GM18502 (cell line): ENCODE measurements at regions not wholly inside any gene's neighbourhood (a gene's known extent, or its start where the extent isn't known, plus 50 kb on each side); places are given as distances from the start of the nearest gene placed in this dataset.
"Not testable (repeated sequence)": the region's sequence is repeated elsewhere in the genome, so short reads cannot be mapped to it uniquely, and the experiment has no call there.

Experiments
- ATAC-seq: cut with Tn5 transposase; IDR thresholded peaks from one replicate; pipeline ENCODE4 v1.9.1; 2021; ENCODE audit warnings: mild to moderate bottlenecking; ENCODE audit not compliant: unreplicated experiment, poor library complexity

- peak; percentile 61 for ATAC-seq
Observed at GRCh38 chr1:146387750-146388469, 159.1 kb upstream of the NOTCH2NLA start.

DNA sequence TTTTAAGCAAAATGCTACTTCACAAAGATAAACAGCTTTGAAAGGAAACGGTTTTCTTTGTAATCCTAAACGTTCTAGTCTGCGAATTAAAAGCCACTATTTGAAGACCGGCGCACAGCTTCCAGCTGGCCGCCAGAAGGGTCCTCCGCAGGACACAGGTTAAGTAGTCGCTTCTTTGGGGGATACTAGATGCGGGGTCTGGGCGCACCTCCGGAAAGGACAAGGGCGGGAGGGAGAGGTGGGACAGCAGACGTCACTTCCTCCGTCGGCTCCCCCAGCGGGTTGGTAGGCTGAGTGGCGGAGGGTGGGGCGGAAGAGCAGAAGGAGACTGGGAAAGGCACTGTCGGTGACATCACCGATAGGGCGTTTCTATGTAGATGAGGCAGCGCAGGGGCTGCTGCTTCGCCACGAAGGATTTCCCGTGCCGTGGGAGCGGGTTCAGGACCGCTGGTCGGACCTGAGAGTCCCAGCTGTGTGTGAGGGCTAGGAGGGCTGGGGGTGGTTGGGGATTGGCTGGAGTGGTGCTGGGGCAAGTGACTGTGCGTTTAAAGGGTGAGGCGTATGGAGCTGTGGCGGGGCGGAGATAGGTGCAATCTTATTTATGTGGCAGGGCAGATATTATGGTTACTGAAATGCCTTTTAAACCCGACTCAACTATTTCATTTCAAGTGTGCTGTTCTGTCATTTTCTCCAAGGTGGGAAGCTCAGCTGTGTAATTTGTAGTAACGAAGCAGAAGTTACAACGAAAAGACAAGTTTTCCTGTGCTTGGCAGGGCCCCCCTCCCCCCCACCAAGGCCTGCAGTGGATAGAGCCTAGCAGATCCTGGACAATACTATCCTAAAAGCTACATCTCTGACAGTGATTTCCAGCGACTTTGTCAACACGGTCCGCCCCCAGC, 158.3 kb upstream of the NOTCH2NLA start:
- peak; percentile 90 for ATAC-seq

- not testable (repeated sequence) for ATAC-seq
Observed at GRCh38 chr1:146381196-146381595, 152.4 kb upstream of the NOTCH2NLA start.

GRCh38 chr1:146376708-146377496, 148.1 kb upstream of the NOTCH2NLA start:
- peak; percentile 94 for ATAC-seq

DNA sequence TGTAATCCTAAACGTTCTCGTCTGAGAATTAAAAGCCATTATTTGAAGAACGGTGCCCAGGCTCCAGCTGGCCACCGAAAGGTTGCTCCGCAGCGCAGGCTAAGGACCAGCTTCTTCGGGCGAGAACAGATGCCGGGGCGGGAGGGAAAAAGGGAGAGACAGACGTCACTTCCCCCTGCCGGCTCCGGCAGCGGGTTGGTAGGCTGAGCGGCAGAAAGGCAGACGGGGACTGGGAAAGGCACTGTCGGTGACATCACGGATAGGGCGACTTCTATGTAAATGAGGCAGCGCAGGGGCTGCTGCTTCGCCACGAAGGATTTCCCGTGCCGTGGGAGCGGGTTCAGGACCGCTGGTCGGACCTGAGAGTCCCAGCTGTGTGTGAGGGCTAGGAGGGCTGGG, 147.5 kb upstream of the NOTCH2NLA start:
- ATAC-seq, result peak; percentile 60

GRCh38 chr1:146375108-146375507, 146.3 kb upstream of the NOTCH2NLA start:
- not testable (repeated sequence) for ATAC-seq

DNA sequence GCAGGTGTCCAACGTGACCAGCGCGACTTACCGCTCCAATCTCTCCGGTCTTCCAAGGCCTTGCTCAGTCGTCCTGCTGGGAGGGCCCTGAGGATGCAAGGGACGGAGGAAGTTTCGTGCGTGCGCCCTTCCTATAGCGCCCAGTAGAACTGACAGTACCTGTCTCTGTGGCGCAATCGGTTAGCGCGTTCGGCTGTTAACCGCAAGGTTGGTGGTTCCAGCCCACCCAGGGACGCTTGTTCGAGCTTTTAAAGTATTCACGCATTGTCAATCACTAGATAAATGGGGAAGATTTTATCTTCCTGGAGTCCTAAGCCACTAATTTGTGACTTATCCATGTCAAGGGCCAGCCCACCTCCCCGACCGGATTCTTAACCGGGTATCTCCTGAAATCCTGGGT, 141.1 kb upstream of the NOTCH2NLA start:
- ATAC-seq, result not testable (repeated sequence)

DNA sequence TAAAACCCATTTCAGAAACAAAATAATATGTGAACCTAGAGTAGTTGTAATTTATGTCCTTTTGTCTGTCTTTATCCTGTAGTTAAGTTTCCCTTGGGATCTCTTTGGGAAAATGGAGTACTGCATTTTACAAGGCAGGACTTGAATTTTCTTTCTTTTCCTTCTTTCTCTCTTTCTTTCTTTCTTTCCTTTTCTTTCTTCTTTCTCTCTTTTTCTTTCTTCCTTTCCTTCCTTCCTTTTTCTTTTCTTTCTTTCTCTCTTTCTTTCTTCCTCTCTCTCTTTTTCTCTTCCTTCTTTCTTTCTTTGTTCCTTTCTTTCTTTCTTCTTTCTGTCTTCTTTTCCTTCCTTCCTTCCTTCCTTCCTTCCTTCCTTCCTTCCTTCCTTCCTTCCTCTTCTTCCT, 126.6 kb upstream of the NOTCH2NLA start:
- ATAC-seq, result not testable (repeated sequence)

- ATAC-seq, result not testable (repeated sequence)
Observed at GRCh38 chr1:146326863-146327262, 98.0 kb upstream of the NOTCH2NLA start.

- ATAC-seq, result not testable (repeated sequence)
Observed at GRCh38 chr1:146324463-146324862, 95.6 kb upstream of the NOTCH2NLA start.

GRCh38 chr1:146323302-146323701, 94.5 kb upstream of the NOTCH2NLA start:
- ATAC-seq, result not testable (repeated sequence)

DNA sequence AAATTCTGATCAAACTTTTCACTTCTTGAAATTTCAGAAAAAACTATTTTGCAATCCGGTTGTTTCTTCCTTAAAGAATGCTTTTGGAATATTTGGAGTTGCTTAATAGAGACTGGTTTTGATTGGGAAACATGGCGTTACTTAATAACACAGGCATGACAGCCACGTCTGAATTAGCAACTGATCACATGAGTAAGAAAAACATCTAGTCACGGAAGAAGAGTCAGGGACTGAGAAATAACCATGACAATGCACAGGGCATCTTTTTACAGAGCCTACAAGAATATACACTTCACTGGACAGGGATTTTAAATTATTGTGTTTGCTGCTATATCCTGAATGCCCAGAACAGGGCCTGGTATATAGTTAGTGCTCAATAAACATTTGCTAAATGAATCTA, 94.1 kb upstream of the NOTCH2NLA start:
- not testable (repeated sequence) for ATAC-seq

DNA sequence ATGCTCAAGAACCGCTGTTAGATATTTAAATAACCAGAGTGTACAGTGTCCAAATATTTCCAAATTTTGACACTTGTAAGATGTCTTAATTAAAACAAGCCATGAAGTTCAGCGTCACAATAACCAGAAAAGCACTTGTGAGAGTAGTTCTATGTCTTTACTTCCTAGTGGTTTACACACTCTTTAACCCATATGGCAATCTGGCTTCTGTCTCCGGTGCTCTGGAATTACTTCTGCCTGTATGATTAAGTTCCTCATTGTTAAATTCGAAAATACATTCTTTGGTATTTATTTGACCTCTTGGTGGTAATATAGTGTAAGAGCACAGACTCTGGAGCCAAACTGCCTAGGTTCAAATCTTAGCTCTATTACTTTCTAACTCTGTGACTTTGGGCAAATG, 89.9 kb upstream of the NOTCH2NLA start:
- ATAC-seq, result not testable (repeated sequence)

DNA sequence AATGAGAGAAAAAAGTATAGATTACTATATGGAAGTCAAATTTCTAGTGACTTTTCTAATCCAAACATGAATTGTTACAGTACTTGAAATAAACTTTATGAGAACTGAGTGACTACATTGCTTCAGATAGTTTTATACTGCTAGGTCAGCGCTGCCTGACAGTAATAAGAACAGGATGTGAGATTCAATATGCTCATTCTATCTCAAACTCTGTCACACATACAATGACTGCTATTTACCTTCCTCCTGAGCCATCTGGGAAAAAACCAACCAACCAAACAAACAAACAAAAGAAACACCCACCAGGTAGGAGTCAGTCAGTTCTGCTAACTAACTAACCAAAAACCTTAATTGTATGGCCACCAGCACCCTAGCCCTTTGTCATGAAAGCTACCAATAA, 89.0 kb upstream of the NOTCH2NLA start:
- ATAC-seq, result not testable (repeated sequence)

DNA sequence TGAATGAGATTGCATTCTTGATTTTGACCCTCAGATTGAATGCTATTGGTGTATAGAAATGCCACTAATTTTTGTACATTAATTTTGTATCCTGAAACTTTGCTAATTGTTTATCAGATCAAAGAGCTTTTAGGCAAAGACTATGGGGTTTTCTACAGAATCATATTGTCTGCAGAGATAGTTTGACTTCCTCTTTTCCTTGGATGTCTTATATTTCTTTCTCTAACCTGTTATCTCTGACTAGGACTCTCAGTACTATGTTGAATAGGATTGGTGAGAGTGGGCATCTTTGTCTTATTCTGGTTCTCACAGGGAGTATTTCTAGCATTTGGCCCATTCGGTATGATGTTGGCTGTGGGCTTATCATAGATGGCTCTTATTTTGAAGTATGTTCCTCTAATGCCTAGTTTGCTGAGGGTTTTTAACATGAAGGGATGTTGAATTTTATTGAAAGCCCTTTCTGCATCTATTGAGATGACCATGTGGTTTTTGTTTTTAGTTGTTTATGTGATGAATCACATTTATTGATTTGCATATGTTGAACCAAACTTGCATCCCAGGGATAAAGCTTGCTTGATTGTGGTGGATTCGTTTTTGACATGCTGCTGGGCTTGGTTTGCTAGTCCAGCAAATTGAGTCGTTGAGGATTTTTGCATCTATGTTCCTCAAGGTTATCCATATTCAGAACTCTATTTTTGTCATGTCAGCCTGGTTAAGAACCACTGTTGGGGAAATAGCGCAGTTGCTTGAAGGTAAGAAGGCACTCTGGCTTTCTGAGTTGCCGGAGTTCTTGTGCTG, 85.8 kb upstream of the NOTCH2NLA start:
- not testable (repeated sequence) for ATAC-seq

DNA sequence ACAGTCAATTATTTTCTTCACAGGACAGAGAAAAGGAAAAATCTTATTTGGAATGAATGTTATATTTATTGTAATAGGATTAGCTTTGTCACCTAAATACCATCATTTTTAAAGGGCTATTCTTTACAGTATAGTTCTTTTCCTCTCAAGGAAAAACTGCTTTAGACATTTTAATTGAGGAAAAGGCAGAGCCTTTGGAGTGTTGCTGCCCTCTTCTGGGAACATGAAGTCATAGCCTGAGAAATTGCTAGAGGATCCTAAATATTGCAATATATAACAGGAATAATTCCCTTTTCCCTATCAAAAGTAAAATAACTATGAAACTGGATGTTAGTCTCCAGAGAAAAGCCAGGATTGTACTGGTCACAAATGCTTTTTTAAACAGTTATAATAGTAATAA, 81.8 kb upstream of the NOTCH2NLA start:
- ATAC-seq, result not testable (repeated sequence)

DNA sequence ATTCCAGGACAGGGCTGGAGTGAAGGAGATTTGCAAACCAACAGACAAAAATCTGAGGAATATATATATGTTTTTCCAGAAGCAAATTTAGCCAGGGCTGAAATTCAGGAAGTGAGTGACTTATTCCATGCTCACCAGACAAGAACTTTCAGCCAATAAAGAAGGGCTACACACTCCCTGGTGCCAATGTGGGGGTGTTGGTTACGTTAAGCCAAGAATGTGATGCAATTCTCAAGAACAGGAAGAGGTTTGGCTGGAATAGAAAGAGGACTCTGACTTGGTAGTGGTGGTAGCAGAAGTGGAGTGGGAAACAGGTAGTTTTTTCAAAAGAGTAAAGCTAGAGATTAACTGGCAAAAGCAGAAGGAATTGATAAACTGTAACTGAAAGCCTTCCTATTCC, 80.6 kb upstream of the NOTCH2NLA start:
- not testable (repeated sequence) for ATAC-seq

DNA sequence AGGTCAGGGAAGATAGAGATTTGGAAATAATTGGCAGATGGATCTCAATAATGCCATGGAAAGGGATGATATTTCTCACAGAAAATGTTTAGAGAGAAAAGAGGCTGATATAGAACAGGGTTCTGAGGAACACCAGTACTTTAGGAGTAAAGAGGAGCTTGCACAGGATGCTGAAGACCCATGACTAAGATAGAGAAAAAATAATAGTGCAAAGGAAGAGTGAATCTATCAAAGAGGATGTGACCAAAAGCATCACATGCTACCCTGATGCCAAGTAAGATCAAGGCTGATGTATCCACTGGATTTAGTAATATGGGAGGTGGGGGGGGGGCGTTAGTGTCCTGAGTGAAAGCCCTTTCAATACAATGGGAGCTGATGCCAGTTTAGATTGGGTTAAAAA, 80.1 kb upstream of the NOTCH2NLA start:
- ATAC-seq, result not testable (repeated sequence)

- not testable (repeated sequence) for ATAC-seq
Observed at GRCh38 chr1:146308152-146308551, 79.3 kb upstream of the NOTCH2NLA start.

DNA sequence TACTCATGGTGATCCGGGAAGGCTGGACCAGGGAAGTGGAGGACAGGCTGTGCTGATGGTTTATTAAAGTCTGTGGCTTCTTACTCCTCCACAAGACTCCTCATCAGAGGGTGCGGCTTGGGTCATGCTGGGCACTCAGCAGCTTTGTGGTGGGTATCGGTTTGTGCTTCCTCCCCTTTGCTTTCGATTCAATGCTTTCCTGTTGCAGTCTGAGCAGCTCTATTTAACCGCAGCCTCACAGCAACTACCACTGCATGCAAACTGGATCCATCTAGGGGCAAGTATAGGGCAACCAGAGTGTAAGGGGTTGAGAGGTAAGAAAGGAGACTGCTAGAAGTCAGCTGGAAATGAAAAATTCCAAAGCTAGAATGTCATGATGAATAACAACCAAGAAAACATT, 78.8 kb upstream of the NOTCH2NLA start:
- peak; percentile 98 for ATAC-seq
